LoVo (cell line): ENCODE measurements at regions not wholly inside any gene's neighbourhood (a gene's known extent, or its start where the extent isn't known, plus 50 kb on each side); places are given as distances from the start of the nearest gene placed in this dataset.

ENCODE experiments used
- DNase-seq: peaks from one replicate; pipeline ENCODE4 v3.0.0-alpha.2; 2016; ENCODE audit warnings: low spot score

GRCh38 chr4:100842856-100843255, 325.0 kb upstream of the EMCN start:
- no peak for DNase-seq

- no peak for DNase-seq
Observed at GRCh38 chr4:100841911-100842310, 324.1 kb upstream of the EMCN start.

GRCh38 chr4:100839712-100840111, 321.9 kb upstream of the EMCN start:
- DNase-seq = no peak

- DNase-seq = no peak
Observed at GRCh38 chr4:100838286-100838685, 320.5 kb upstream of the EMCN start.

GRCh38 chr4:100836929-100837328, 319.1 kb upstream of the EMCN start:
- DNase-seq = no peak

- no peak for DNase-seq
Observed at GRCh38 chr4:100834616-100835015, 316.8 kb upstream of the EMCN start.

GRCh38 chr4:100833906-100834305, 316.1 kb upstream of the EMCN start:
- no peak for DNase-seq

GRCh38 chr4:100828986-100829685, 311.3 kb upstream of the EMCN start:
- peak; percentile 24 for DNase-seq

GRCh38 chr4:100828364-100828763, 310.5 kb upstream of the EMCN start:
- DNase-seq = no peak

- no peak for DNase-seq
Observed at GRCh38 chr4:100827756-100828155, 309.9 kb upstream of the EMCN start.

GRCh38 chr4:100826808-100827548, 309.2 kb upstream of the EMCN start:
- DNase-seq = no peak

GRCh38 chr4:100826067-100826466, 308.2 kb upstream of the EMCN start:
- no peak for DNase-seq

- no peak for DNase-seq
Observed at GRCh38 chr4:100823993-100824323, 306.1 kb upstream of the EMCN start.

- DNase-seq = no peak
Observed at GRCh38 chr4:100823066-100823992, 305.5 kb upstream of the EMCN start.

GRCh38 chr4:100820249-100820648, 302.4 kb upstream of the EMCN start:
- DNase-seq = no peak

- DNase-seq = no peak
Observed at GRCh38 chr4:100819505-100819904, 301.7 kb upstream of the EMCN start.

- DNase-seq = peak; percentile 2
Observed at GRCh38 chr4:100816436-100817045, 298.7 kb upstream of the EMCN start.

GRCh38 chr4:100811046-100811445, 293.2 kb upstream of the EMCN start:
- no peak for DNase-seq

- no peak for DNase-seq
Observed at GRCh38 chr4:100809506-100809905, 291.7 kb upstream of the EMCN start.

GRCh38 chr4:100806988-100807387, 289.2 kb upstream of the EMCN start:
- no peak for DNase-seq

GRCh38 chr4:100805538-100805937, 287.7 kb upstream of the EMCN start:
- no peak for DNase-seq
